Stimulated activated CD4-positive, alpha-beta T cell treated with anti-CD3 and anti-CD28 coated beads, TNF-alpha, amount 100 ng/mL, for 48 hours (primary cell): ENCODE measurements at regions not wholly inside any gene's neighbourhood (a gene's known extent, or its start where the extent isn't known, plus 50 kb on each side); places are given as distances from the start of the nearest gene placed in this dataset.
A peak's percentile ranks its signal among the peaks of the same experiment; 100 is the strongest.
"Not testable (repeated sequence)": the region's sequence is repeated elsewhere in the genome, so short reads cannot be mapped to it uniquely, and the experiment has no call there.

Experiments used
- DNase-seq, 3 donors: peaks; one replicate each; pipeline ENCODE4 v3.0.0-alpha.2; 2020; ENCODE audit warnings: low read depth in 3 of 3

DNA sequence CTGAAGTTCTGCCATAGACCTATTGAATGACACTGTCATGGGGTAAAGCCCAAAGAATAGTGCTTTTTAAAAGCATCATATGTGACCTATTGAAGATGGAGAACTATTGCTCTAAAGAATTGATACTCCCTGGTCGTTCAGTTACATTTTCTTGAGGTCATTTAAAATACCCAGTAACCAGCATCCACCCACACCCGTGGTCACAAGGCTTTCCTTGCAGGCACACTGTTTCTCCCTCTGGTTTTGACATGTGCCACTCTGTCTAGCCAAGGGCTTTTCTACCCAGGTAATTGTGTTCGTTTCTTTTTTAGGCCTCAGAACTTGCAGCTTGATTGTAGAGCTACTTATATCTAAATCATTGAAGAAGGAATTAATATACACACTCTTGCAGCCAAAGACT, 68.3 kb upstream of the LYZL2 start:
- no peak for DNase-seq

DNA sequence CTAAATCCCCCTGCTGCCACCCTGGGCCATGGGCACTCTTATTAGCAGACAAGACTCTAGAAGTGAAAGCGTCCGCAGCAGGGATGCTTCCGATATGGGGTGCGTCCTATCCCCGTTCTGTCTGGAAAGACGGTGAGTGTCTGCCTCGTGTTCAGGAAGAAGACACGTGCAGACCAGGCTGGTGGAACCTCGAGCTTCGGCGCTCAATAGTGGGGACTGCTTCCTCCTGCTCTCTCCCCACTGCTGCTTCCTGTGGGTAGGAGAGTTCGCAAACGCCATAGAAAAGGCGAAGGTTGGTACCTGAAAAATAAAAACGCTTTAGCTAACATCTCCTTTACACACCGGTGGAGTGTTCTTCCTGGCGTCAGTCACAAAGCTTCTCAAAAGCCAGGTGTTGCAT, 67.7 kb upstream of the LYZL2 start:
- DNase-seq: not testable (repeated sequence)

DNA sequence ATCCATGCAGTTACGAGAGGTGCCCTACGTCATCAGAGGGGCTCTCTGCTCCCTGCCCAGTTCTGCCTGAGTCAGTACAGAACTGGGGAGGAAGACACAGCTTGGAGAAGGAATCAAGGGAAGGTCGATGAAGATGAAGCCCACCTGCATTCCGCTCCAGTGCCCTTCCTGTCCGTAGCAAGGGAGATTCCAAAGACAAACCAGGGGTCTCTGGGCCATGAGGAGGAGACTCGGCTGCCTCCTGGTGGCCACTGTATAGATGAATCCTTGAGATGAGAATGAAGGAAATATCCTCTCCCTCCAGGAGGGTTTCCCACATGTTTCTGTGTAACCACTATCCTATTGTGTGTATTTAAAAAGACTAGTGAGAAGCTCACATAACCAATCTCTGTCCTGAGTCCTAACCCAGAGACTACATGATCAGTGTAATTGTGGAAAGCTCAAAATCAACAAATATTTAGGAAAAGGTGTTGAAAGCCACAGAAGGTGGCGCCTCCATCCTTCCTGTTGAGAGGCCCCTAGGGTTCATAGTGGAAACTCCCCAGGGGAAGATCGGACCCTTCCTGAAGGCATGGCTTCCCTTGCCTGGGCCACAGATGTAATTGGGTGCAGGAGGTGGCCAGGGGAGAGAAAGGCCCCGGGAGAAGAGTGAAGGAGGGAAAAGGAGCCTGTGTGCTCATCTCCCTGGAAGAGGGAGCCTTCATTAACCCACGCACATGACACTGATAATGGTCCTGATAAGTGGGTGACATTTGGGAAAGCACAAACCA, 67.0 kb upstream of the LYZL2 start:
- DNase-seq: not testable (repeated sequence)

DNA sequence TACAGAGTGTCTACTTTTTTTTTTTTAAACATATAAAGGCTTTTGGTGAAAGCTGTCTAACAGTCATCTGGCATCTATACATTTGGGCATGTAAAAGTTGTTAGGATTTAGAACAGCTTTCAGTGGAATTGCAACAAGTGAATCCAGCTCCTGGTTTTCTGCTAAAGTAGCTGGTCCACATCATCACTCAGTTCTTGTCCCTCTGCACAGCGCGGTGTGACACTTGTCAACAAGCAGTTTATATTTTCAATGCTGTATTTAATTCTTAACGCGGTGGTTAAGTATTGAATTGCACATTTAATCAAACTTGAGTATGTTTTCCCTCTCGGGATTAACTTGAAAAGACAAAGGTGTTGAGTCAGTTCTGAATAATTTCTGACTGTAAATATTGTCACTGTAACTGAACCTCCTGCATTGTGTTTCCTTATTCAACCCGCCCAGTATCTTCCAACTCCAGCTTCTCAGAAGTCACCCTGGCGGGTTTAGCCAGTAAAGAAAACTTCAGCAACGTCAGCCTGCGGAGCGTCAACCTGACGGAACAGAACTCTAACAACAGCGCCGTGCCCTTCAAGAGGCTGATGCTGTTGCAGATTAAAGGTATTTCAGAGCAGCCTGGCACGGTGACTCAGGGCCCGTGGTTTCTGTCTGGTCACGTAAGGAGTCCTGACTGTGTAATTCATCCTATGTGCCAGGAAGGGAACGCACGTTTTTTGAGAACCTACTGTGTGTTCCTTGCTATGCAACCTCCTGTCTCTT, 66.1 kb upstream of the LYZL2 start:
- peak; percentile 56 to 84 (median 65) for DNase-seq

DNA sequence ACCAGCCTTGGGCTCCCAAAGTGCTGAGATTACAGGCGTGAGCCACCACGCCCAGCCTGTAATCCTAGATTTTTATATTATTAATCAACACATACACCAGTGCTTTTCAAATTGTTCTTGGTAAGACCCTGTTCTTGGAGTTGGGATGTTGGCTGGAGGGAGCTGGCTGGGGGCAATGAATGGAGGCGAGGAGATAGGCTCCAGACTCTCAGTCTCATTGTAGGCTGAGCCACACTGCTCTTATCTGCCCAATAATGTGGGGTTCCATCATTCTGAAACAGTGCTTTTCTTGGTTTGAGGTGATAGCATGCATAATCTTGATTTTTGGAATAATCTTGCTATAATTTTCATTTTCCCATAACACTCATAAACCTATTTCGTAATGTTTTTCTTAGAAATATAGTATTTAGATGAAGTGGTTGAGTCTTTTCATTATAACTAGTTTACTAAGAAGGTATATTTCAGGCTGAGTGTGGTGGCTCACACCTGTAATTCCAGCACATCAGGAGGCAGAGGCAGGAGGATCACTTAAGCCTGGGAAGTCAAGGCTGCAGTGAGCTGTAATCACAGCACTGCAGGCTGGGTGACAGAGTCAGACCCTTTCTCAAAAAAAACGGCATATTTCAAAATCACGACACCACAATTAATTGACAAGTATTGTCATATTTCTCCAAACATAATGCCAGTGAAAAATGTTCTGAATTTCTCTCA, 65.1 kb upstream of the LYZL2 start:
- DNase-seq: no peak

DNA sequence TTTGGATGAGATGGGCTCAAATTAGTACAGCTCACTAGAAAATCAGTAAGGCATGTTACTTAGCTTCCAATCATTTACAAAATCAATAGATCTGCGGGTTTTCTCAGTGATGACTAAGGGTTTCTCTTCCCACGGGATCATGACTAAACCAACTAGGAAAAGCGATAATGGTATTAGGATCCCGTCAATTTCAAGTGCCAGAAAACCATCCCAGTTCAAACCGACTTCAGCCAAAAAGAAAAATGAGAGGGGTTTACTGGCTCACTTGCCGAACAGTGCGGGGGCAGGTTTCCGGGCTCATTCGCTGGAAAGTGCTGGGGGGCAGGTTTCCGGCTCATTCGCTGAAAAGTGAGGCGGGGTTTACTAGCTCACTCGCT, 62.1 kb upstream of the LYZL2 start:
- no peak for DNase-seq

DNA sequence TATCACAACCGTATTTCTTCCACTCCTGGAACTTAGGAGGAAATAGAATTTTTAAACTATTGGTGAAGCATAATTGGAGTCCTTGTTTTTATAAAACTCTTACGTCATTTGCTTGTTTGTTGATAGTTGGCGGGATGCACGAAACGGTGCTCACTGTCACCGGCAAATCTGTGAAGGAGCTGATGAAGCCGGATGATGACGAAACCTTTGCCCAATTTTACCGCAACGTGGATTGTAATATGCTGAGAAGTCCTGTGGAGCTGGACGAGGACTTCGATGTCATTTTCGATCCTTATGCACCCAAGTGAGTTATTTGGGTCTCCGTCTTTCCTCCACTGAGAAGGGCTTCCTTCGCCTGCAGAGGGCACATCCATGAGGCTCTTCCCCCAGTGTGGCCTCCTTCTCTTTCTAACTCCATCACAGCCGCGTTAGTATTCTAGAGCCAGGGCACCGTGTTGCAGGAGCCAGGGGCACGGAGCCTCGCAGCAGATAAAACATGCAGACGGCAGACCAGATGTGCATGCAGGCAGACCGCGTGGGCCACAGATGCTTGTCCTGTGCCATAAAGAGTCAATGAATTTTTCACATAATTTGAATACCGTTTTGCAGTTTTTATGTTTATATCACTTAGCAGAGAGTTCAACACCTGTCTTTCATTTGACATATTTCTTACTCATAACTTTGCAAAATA, 61.5 kb upstream of the LYZL2 start:
- DNase-seq: not testable (repeated sequence)

DNA sequence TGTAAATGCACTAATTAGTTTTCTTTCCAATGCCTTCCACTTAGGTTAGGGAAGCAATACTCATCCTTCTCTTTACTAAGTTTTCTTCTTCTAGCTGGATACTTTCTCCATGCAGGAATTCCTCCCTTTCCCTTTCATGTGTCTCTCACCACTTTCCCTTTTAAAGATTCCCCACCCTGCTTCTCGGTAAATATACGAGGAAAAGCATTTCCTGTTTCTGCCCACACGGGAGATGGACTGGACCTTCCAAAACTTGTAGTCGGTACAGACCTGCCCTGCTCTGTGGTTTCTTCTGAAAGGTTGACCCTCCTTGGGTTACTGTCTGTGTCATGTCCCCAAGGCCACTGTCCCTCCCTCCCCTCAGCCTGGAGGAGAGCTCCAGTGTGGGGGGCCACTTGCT, 58.9 kb upstream of the LYZL2 start:
- no peak for DNase-seq

DNA sequence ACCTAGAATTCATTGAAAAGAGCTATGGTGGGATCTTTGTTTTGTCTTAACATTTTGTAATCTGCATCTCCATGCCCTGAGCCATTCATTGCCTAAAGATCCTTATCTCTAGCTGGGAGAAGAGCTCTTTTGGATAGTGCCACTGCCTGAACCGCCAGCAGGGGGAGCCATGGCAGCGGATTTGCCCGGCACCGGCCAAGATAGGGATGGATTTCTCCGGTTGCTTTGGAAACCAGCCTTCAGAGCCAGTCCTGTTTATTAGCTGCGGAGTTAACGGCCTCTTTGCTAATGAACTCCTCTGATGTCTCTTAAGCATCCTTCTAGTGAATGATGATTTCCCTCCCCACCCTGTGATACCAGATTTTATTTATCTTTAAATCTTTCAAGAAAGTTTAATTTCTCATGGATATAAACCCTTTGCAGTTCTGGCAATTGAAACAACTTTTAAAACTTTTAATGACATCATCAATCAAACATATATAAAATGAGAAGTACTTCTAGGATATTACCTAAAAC, 58.2 kb upstream of the LYZL2 start:
- peak; percentile 66 to 81 (median 79) for DNase-seq

DNA sequence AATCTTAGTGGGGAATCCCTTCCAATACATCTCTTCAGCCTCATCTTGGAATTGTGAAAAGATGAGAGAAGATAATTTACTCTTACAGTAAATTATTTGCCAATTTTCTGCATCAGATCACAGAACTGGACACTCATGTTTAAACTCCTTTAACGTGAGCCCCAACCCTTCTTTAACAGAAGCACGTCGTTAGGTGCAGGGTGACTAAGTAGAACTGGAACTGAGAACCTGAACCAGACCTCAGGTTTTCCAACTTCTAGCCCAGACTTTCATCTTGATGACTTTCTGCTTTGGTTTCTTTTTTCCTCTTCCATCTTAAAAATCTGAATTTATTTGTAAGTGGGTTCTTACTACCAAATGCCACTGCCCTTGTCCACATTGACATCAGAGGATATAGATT, 57.2 kb upstream of the LYZL2 start:
- no peak for DNase-seq

DNA sequence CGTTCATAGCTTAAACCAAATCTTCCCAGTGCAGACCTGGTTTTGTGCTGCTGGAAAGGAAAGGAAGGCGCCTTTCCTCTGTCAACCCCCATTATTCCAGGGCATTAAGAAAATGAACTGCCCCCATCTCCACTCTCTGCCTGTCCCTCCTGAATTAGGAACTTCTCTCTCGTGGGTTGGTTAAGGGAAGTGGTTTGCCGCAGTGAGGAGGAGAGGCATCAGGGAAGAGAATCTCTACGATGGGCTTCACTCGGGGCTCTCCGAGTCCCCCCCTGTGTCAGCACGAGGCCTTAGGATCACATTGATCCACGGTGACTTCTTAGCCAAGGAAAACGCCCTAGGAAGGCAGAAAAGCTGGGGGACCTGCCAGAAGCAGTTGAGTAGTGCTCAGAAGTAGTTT, 53.9 kb upstream of the LYZL2 start:
- no peak for DNase-seq

DNA sequence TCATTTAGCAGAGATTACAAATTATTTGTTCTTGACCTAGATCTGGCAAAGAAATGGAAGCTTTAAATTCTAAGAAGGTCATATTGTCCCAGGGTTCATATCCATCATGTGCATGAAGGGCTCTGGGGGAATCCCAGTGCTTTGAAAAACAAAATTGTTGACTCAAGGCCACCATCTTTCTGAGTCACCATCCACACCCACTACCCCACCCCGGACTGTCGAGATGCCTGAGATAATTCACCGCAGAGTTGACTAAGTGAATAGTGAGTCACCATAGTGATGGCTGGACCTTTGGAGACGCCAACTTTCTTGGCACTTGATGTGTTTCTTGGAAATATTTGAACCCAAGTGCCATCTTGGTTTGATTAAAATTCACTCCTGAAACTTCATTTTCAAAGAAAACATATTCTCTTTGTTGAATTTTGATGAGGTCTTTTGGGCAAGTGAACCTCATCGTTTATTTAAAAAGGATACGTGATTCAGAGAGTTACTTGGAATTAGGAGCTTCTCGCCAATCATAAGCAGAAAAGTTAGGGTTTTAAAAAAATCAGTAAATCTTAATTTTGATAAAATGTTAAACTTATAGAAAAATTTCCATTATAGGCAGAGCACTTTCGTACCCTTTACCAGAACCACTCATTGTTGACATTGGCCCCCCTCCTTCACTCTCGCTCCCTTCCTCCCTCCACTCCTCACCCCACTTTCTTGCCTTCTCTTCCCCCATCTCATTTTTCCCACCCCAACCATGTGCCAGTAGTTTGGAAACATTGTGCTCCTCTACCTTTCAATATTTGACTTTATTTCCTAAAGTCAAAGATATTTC, 53.0 kb upstream of the LYZL2 start:
- peak; percentile 61 to 78 (median 63) for DNase-seq

DNA sequence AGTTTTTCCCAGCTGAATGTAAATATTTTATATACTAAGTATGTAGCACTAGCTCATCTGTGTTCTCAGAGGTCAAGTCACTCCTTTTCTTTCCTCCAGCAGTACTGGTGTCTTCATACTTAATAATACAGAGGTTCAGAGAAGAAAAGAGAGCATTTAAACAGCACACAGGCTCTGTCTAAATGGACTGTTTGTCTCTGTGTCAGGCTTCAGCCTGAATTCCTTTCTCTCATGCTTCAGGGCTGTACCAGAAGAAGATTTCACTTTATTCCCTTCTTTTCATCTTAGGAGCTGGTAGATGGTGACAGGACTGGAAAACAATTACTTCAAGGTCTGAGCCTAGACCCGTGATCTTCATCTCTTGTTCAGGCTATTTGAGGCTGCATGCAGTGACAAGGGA, 51.4 kb upstream of the LYZL2 start:
- DNase-seq: no peak
